NCI-H446 (cell line): ENCODE measurements at regions not wholly inside any gene's neighbourhood (a gene's known extent, or its start where the extent isn't known, plus 50 kb on each side); places are given as distances from the start of the nearest gene placed in this dataset.

Source experiments
- DNase-seq, 2 experiments: peaks; one replicate each; lab custom pipeline; 2025; lab: John Stamatoyannopoulos, UW

DNA sequence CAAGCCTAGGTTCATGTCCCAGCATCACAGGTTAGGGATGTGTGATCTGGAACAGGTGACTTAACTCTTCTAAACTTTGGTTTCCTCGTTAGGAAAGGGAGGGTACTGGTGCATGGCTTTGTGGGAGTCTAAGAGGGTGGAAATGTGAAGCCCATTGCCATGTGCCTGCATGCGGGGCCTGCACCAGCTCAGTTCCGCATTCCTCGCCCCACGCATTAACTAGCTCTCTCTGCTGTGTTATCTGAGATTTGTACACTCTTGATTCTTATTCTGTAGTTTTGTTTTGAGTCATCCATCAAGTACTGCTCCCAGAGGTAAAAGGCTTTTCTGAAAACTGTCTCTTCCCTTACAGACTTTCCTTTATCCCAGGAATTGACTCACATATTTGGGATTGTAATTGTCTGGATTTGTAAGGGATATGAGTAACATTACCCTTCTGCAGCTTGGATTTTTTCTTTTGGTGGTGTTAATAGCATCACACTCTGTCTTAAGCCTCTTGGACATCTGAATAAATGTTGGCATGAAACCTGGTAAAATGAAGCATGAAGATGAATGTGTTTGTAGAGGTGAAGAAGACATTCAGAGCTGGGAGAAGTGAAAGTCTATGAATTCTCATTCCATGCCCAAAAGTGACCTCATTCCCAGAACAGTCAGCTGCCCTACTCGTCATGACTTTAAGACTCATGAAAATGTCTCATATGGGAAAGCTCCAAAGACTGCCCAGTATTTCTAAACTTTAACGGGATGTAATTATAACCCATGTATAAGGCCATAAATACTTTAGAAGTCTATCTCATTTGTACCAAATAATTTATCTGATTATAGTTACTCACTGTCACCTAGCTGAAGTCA is 357.3 kb downstream of the FOXA2 start:
- DNase-seq = no peak

- no peak for DNase-seq
These were observed 361.1 kb downstream of the FOXA2 start for GRCh38 chr20:22223236-22223635.

- peak in 1 of 2 experiments; percentile 21 for DNase-seq
These were observed 366.5 kb downstream of the FOXA2 start for GRCh38 chr20:22217712-22218352.

GRCh38 chr20:22216984-22217383 is 367.4 kb downstream of the FOXA2 start:
- DNase-seq = no peak

- DNase-seq = no peak
These were observed 370.1 kb downstream of the FOXA2 start for GRCh38 chr20:22214296-22214695.

DNA sequence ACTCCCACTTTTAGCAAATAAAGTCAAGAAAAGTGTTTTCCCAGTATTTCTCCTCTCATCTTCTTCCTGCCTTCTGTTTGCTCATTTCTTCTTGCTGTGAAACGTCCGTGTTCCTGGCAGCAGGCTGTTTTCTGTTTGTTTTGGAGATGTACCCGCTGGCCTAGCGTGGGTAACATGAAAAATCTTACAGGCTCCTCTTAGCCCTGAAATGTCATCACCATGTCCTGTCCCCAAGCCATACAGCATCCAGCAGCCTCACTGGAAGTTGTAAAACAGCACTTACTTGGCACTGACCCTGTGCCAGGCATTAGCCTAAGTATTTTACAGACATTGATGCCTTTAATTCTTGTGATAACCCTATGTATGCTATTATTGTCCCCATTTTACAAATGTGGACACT is 371.1 kb downstream of the FOXA2 start:
- no peak for DNase-seq

GRCh38 chr20:22207280-22207679 is 377.1 kb downstream of the FOXA2 start:
- DNase-seq = no peak

- no peak for DNase-seq
These were observed 379.6 kb downstream of the FOXA2 start for GRCh38 chr20:22204801-22205200.

DNA sequence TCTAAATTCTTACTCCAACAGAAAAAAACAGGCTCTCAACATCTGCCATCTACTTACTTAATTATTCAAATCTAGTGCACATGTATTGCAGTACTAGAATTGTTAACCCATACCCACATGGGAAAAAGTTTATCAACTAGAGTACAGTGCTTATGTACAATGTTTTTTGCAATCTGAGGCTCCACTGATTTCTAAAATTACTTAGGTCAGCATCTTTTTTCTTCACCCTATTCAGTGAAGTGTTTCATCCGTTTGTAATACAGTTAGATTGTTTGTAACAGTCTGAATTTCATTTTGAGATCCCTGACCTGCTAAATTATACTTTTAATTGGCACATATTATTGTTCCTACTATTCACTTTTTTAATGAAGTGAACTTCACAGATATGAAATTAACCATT is 402.2 kb downstream of the FOXA2 start:
- no peak for DNase-seq

DNA sequence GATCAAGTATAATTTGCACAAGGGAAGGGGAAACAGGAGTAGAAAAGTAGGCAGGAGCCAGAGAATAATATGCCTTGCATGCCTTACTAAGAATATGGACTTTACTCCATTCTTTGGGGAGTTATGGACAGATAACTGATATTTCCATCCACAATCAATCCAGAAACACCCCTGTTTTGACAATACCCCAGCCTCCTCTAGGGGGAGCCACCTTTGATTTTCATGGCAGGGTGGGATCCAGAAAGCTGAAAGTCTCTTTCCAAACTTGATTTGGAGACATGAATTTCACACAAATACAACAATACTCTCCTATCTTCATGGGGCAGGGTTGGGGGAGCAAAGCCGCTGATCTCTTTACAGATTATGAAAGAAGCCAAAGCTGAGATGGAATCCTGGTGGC is 404.1 kb downstream of the FOXA2 start:
- DNase-seq = peak in 1 of 2 experiments; percentile 1

GRCh38 chr20:22160101-22160652 is 424.2 kb downstream of the FOXA2 start:
- no peak for DNase-seq

DNA sequence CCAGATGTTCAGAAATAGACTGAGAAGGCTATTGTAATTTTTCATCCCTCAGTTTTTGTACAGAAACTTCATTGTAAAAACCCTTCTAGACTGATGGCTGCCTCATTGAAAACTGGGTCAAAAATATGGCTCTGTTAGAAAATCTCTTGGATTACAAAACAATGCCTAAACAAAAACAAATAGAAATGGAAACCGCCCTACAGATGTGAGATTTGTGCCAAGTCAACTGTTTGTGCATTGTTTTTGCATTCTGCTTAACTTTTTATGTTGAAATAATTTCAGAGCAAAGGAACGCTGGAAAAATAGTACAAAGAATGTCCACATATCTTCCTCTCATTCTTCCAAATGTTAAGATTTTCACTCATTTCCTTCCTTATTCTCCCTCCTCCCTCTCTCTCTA is 425.1 kb downstream of the FOXA2 start:
- no peak for DNase-seq

DNA sequence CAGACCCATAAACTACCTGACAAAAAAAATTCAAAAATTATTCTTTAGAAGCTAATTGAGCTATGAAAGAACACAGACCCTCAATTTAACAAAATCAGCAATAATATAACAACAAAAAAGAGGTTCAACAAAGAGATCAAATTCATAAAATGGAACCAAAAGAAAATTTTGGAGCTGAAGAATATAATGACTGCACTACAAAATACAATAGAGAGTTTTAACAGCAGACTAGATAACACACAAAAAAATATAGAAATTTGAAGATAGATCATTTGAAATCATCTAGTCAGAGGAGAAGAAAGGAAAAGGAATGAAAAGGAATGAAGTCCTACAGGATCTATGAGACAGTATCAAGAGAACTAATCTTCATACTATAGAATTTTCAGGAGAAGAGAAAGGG is 422.1 kb downstream of the PAX1 start:
- no peak for DNase-seq

- peak in 1 of 2 experiments; percentile 17 for DNase-seq
These were observed 401.0 kb downstream of the PAX1 start for GRCh38 chr20:22106308-22106938.

- no peak for DNase-seq
These were observed 396.1 kb downstream of the PAX1 start for GRCh38 chr20:22101606-22102005.

DNA sequence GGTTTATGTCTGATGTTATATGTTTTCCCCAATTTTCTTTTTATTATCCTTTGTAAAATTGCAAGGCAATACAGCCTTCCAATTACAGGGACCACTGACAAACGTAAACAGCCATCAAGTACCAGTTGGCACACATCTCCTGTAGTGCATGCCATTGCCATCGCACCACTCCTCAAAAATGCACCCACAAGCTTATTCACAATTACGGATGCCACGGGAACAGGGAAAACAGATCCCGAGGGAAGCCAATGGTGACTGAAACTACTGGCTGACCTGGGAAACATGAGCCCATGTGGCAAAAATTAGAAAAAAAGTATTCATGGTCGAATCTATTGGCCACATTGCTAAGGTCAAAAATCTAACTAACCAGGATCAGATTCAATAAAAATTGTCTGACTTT is 395.2 kb downstream of the PAX1 start:
- DNase-seq = no peak

GRCh38 chr20:22099348-22099747 is 393.9 kb downstream of the PAX1 start:
- DNase-seq = no peak

GRCh38 chr20:22098511-22098910 is 393.0 kb downstream of the PAX1 start:
- DNase-seq = no peak

GRCh38 chr20:22093122-22093521 is 387.7 kb downstream of the PAX1 start:
- no peak for DNase-seq

GRCh38 chr20:22088882-22089281 is 383.4 kb downstream of the PAX1 start:
- no peak for DNase-seq

GRCh38 chr20:22080985-22081384 is 375.5 kb downstream of the PAX1 start:
- DNase-seq = no peak

- no peak for DNase-seq
These were observed 369.2 kb downstream of the PAX1 start for GRCh38 chr20:22074635-22075034.

- DNase-seq = no peak
These were observed 366.4 kb downstream of the PAX1 start for GRCh38 chr20:22071841-22072240.
